K562 (cell line): ENCODE measurements at regions not wholly inside any gene's neighbourhood (a gene's known extent, or its start where the extent isn't known, plus 50 kb on each side); places are given as distances from the start of the nearest gene placed in this dataset.

Source experiments
- ATAC-seq: fragments of 200-7000 bp; cut with Tn5 transposase; 3 replicates; pipeline ENCODE4 v1.9.1; 2020; ENCODE audit warnings: moderate library complexity
- BruUV-seq: library from RNA; stranded (reverse); fragments of 400-500 nt; replicated peaks from 2 replicates; lab custom pipeline; 2021; lab: Mats Ljungman, UMichigan
- CTCF ChIA-PET: fragments of 300-600 bp; formaldehyde crosslinking; extraction: SDS; loops from one replicate; lab custom pipeline; 2021; ENCODE audit warnings: low intra/inter-chr PET ratio; lab: Yijun Ruan, JAX
- POLR2A ChIA-PET: fragments of 300-600, 350-650 bp; sonication (Branson Sonifier 250); formaldehyde crosslinking; extraction: SDS; loops from one replicate; lab custom pipeline; 2021; ENCODE audit warnings: antibody characterized with exemption, inconsistent platforms; lab: Yijun Ruan, JAX
- DNase-seq, 4 experiments: peaks; one replicate each; pipeline versions ENCODE4 v3.0.0 to v3.0.0-alpha.2; 2011 to 2018; ENCODE audit warnings: low spot score in 3 of 4, mixed read lengths in 3 of 4; ENCODE audit errors: extremely low read depth in 1 of 4
- FAIRE-seq: peaks from 2 replicates; lab custom pipeline; 2011; peaks lifted over from hg19 to GRCh38; lab: Jason Lieb, UNC
- H2AFZ ChIP-seq: 2 replicates; pipeline ENCODE4 v1.6.0; 2011; ENCODE audit warnings: low read depth, low read length, control low read depth, inconsistent platforms
- H3K27ac ChIP-seq: fragments of 200-600 bp; 3 replicates; pipeline ENCODE4 v1.8.0; 2011; ENCODE audit warnings: low read depth, mild to moderate bottlenecking, control low read depth, inconsistent platforms, low read length, moderate library complexity, mixed read lengths; ENCODE audit errors: extremely low read depth
- H3K27me3 ChIP-seq, 2 experiments: fragments of 300-600 bp in 1 of 2; 2 replicates in 1 of 2; 3 replicates in 1 of 2; pipeline versions ENCODE4 v1.6.0 to v1.8.0; 2011; ENCODE audit warnings: inconsistent platforms in 2 of 2, low read length in 2 of 2, mild to moderate bottlenecking in 1 of 2, mixed read lengths in 1 of 2, moderate library complexity in 1 of 2; ENCODE audit not compliant: control insufficient read depth in 2 of 2, insufficient read depth in 2 of 2
- H3K36me3 ChIP-seq: fragments of 300-600 bp; 3 replicates; pipeline ENCODE4 v1.8.0; 2011; ENCODE audit warnings: mild to moderate bottlenecking, low read length, inconsistent platforms; ENCODE audit not compliant: control insufficient read depth, insufficient read depth
- H3K4me1 ChIP-seq, 2 experiments: fragments of 200-600 bp in 1 of 2; replicated peaks in 1 of 2; 2 replicates in 1 of 2; 3 replicates in 1 of 2; pipeline versions ENCODE4 v1.5.1 to v1.8.0; 2011; ENCODE audit warnings: inconsistent platforms in 2 of 2, low read length in 2 of 2, mild to moderate bottlenecking in 1 of 2, mixed read lengths in 1 of 2, moderate library complexity in 1 of 2; ENCODE audit not compliant: control insufficient read depth in 2 of 2, insufficient read depth in 2 of 2
- H3K4me2 ChIP-seq: 2 replicates; pipeline ENCODE4 v1.6.1; 2011; ENCODE audit warnings: low read length, control low read depth, inconsistent platforms, mixed read lengths; ENCODE audit not compliant: insufficient read depth
- H3K4me3 ChIP-seq: fragments of 200-600 bp; sonication (generic), shearing (Covaris generic); 2 replicates; pipeline ENCODE4 v1.5.1; 2016; ENCODE audit warnings: control low read depth, inconsistent platforms
- H3K79me2 ChIP-seq: fragments of 200-600 bp; 3 replicates; pipeline ENCODE4 v1.8.0; 2011; ENCODE audit warnings: low read length, inconsistent platforms; ENCODE audit not compliant: control insufficient read depth, insufficient read depth
- H3K9ac ChIP-seq, 2 experiments: 2 replicates each; pipeline versions ENCODE4 v1.6.0 to v1.6.1; 2011; ENCODE audit warnings: low read depth in 2 of 2, low read length in 2 of 2, control low read depth in 1 of 2, inconsistent platforms in 1 of 2, mild to moderate bottlenecking in 1 of 2, mixed read lengths in 1 of 2; ENCODE audit not compliant: insufficient read depth in 1 of 2
- H3K9me1 ChIP-seq: one replicate; pipeline ENCODE4 v1.6.0; 2011; ENCODE audit warnings: inconsistent platforms, mild to moderate bottlenecking, low read length, moderate library complexity; ENCODE audit not compliant: control insufficient read depth, insufficient read depth
- H3K9me3 ChIP-seq: replicated peaks from 2 replicates; pipeline ENCODE4 v1.5.1; 2011; ENCODE audit warnings: low read depth, low read length, inconsistent platforms; ENCODE audit not compliant: control insufficient read depth, insufficient read depth
- H4K20me1 ChIP-seq: replicated peaks from 2 replicates; pipeline ENCODE4 v1.6.1; 2011; ENCODE audit warnings: low read length, inconsistent platforms, mixed read lengths; ENCODE audit not compliant: control insufficient read depth, insufficient read depth
- BACH1 ChIP-seq: fragments of 200-800 bp; sonication (Bioruptor generic); IDR thresholded peaks from 2 replicates; pipeline ENCODE4 v1.6.1; 2016; ENCODE audit warnings: missing genetic modification characterization, missing compliant biosample characterization
- MEF2A ChIP-seq: IDR thresholded peaks from 2 replicates; pipeline ENCODE4 v1.6.1; 2011; ENCODE audit warnings: low read depth, mild to moderate bottlenecking, low read length, moderate library complexity; ENCODE audit not compliant: control insufficient read depth
- NR2C1 ChIP-seq, 2 experiments: fragments of 450-650 bp; IDR thresholded peaks; 2 replicates each; pipeline ENCODE4 v1.6.1; 2017; ENCODE audit warnings: mild to moderate bottlenecking in 2 of 2, antibody characterized with exemption in 1 of 2, inconsistent platforms in 1 of 2, missing compliant biosample characterization in 1 of 2, missing genetic modification characterization in 1 of 2
- RBM17 ChIP-seq: fragments of 200-400 bp; formaldehyde crosslinking; IDR thresholded peaks from 2 replicates; pipeline ENCODE4 v1.6.1; 2017; ENCODE audit warnings: low read depth, mild to moderate bottlenecking, low read length, borderline replicate concordance
- TFAM ChIP-seq: fragments of 250-450 bp; sonication (Bioruptor Pico); conservative IDR thresholded peaks from 2 replicates; pipeline ENCODE4 v1.5.0; 2021; ENCODE audit warnings: mild to moderate bottlenecking, moderate library complexity
- ZKSCAN3 ChIP-seq: fragments of 250-450 bp; sonication (Bioruptor Pico); IDR thresholded peaks from 2 replicates; pipeline ENCODE4 v1.4.0; 2020
- ZZZ3 ChIP-seq: fragments of 450-650 bp; IDR thresholded peaks from 2 replicates; pipeline ENCODE4 v1.6.1; 2016; ENCODE audit warnings: antibody characterized with exemption, mild to moderate bottlenecking, moderate library complexity
- whole genome bisulfite sequencing: fragments of 100-300 bp; shearing (Covaris generic); methylation state at CpG from one replicate; pipeline ENCODE4 v1.1.6; 2016; ENCODE audit warnings: low coverage, mixed read lengths; ENCODE audit not compliant: insufficient coverage; ENCODE audit errors: missing lambda C conversion rate; 5-methylcytosine and 5-hydroxymethylcytosine counted together
- in situ Hi-C: fragments of 300-500 bp; cut with MboI; formaldehyde crosslinking; loops from 4 replicates; pipeline ENCODE4 v1.15.0; 2018; ENCODE audit warnings: inconsistent platforms, mixed read lengths
- intact Hi-C: fragments of 100-400 bp; cut with micrococcal nuclease; formaldehyde crosslinking; loops from 2 replicates; pipeline ENCODE4 v1.14.2; 2022

DNA sequence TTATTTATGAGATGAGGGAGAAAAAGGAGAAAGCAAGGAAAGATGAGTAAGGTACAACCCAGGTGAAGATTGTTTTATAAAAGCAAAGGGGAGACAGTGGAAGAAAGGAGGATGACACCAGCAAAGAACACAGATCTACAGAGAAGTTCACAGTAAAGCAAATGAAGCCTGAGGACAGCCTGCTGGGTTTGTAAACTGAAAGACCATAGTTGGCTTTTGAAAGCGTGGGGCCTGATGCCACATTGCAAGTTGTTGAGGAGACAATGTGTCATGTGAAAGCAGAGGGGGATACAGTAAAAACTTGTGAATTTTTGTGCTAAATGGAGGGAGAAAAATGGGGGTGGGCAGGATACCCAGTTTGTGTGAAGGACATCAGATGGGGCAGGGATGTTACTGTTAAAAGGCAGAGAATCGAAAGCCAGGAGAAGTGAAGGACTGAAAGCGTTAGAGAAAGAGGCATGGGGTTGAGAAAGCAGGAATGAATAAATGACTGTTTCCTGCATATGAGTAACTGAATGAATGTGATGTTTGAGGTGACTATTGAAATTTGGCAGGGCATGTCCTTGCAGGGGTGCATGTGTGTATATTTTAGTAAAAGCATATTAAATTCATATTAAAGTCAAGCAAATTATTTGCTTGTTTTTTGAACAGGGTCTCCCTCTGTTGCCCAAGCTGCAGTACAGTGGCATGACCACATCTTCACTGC is 69.6 kb downstream of the SPRY1 start (continued):
- TF ChIP-seq ZKSCAN3 (CRISPR knock-in tag) = no peak
- no peak for TF ChIP-seq MEF2A
- TF ChIP-seq NR2C1 (IDR thresholded peaks at IDR 0.05) = no peak
- TF ChIP-seq NR2C1 (tag; IDR thresholded peaks at IDR 0.05) = no peak
- no peak for TF ChIP-seq ZZZ3
- no peak for TF ChIP-seq TFAM
- no peak for TF ChIP-seq RBM17

DNA sequence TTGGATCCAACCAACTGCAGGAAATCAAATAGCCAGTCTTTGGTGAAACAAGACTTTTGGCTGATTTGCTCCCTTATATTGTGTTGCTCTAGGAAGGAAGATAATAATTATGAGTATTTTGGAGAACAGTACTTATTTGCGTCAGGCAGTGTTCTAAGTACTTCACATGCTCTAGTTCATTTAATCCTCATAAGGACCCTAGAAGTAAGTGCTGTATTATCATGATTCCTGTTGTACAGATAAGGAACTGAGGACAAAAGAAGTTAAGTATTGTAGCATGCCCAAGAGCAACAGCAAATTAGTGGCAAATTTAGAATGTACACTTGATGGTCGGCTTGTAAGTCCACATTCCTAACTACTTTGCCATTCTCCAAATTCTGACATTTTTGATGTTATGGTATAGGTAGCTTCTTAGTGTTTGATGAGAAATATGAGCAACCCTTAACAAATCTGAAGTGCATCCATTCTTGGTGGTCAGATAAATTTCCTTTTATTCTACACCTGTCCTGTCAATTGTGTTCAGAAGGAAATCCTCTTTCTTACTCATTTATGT is 72.0 kb downstream of the SPRY1 start:
- DNase-seq (no peak), ATAC-seq (no peak), FAIRE-seq (no peak)
- H3K9ac ChIP-seq = no peak overlapping the region
- no peaks in the 10 kb centered on the region for H4K20me1 ChIP-seq
- no peak overlapping the region for H3K4me2 ChIP-seq
- TF ChIP-seq BACH1 (tag) = no peak
- ChIA-PET CTCF (no interaction called here), POLR2A (no interaction called here)
- no peak overlapping the region for H3K27ac ChIP-seq
- H3K4me1 ChIP-seq = no peaks in the 10 kb centered on the region
- no TSS peak for BruUV-seq
- H3K27me3 ChIP-seq = peaks cover 8 to 11% of the 10 kb centered on the region in 2 experiments; a peak in 3 of 5 replicates
- no peak overlapping the region for H3K4me3 ChIP-seq
- intact Hi-C loops = no loop called here
- H3K9me3 ChIP-seq = no peaks in the 10 kb centered on the region
- no peaks in the 10 kb centered on the region for H3K36me3 ChIP-seq
- H2AFZ ChIP-seq = no peak overlapping the region
- in situ Hi-C loops = no loop called here
- no peaks in the 10 kb centered on the region for H3K9me1 ChIP-seq
- 12% methylated on average over 2 of the region's 2 CpGs for WGBS
- H3K79me2 ChIP-seq = no peaks in the 10 kb centered on the region
